ENCODE measurements at regions not wholly inside any gene's neighbourhood (a gene's known extent, or its start where the extent isn't known, plus 50 kb on each side); places are given as distances from the start of the nearest gene placed in this dataset.

- TF ChIP-seq POLR2A (IDR thresholded peaks at IDR 0.05) (no peak), CTCF (IDR thresholded peaks at IDR 0.05) (no peak), EP300 (IDR thresholded peaks at IDR 0.05) (no peak)
These were observed 123.8 kb downstream of the GPR85 start for GRCh38 chr7:112962815-112963214.
